HG03520 (cell line): ENCODE measurements at regions not wholly inside any gene's neighbourhood (a gene's known extent, or its start where the extent isn't known, plus 50 kb on each side); places are given as distances from the start of the nearest gene placed in this dataset.
"Not testable (repeated sequence)": the region's sequence is repeated elsewhere in the genome, so short reads cannot be mapped to it uniquely, and the experiment has no call there.

Experiments used
- ATAC-seq: cut with Tn5 transposase; IDR thresholded peaks from one replicate; pipeline ENCODE4 v1.9.1; 2021; ENCODE audit warnings: mild to moderate bottlenecking, moderate library complexity; ENCODE audit not compliant: unreplicated experiment

GRCh38 chr10:3661271-3661670 is 123.7 kb downstream of the KLF6 start:
- ATAC-seq: no peak

GRCh38 chr10:3660753-3661152 is 124.3 kb downstream of the KLF6 start:
- ATAC-seq: no peak

- ATAC-seq: no peak
Measured at GRCh38 chr10:3659203-3659917, 125.6 kb downstream of the KLF6 start.

GRCh38 chr10:3658766-3659165 is 126.2 kb downstream of the KLF6 start:
- ATAC-seq: no peak

GRCh38 chr10:3656214-3656613 is 128.8 kb downstream of the KLF6 start:
- no peak for ATAC-seq

GRCh38 chr10:3655528-3655927 is 129.5 kb downstream of the KLF6 start:
- ATAC-seq: no peak

- no peak for ATAC-seq
Measured at GRCh38 chr10:3654980-3655379, 130.0 kb downstream of the KLF6 start.

- ATAC-seq: no peak
Measured at GRCh38 chr10:3654496-3654895, 130.5 kb downstream of the KLF6 start.

GRCh38 chr10:3653303-3653702 is 131.7 kb downstream of the KLF6 start:
- ATAC-seq: not testable (repeated sequence)

- ATAC-seq: no peak
Measured at GRCh38 chr10:3652886-3653285, 132.1 kb downstream of the KLF6 start.

- no peak for ATAC-seq
Measured at GRCh38 chr10:3651969-3652653, 132.9 kb downstream of the KLF6 start.

GRCh38 chr10:3648576-3648975 is 136.4 kb downstream of the KLF6 start:
- no peak for ATAC-seq

- ATAC-seq: no peak
Measured at GRCh38 chr10:3648170-3648569, 136.8 kb downstream of the KLF6 start.

- ATAC-seq: peak; percentile 95
Measured at GRCh38 chr10:3647074-3647473, 137.9 kb downstream of the KLF6 start.

- no peak for ATAC-seq
Measured at GRCh38 chr10:3645406-3645805, 139.6 kb downstream of the KLF6 start.

GRCh38 chr10:3640816-3641215 is 144.2 kb downstream of the KLF6 start:
- no peak for ATAC-seq

- ATAC-seq: no peak
Measured at GRCh38 chr10:3639546-3639945, 145.5 kb downstream of the KLF6 start.

GRCh38 chr10:3636356-3637181 is 148.4 kb downstream of the KLF6 start:
- ATAC-seq: no peak

GRCh38 chr10:3635697-3636096 is 149.3 kb downstream of the KLF6 start:
- ATAC-seq: no peak

GRCh38 chr10:3635211-3635671 is 149.8 kb downstream of the KLF6 start:
- no peak for ATAC-seq

- ATAC-seq: not testable (repeated sequence)
Measured at GRCh38 chr10:3634646-3635045, 150.4 kb downstream of the KLF6 start.
